ENCODE measurements at regions not wholly inside any gene's neighbourhood (a gene's known extent, or its start where the extent isn't known, plus 50 kb on each side); places are given as distances from the start of the nearest gene placed in this dataset.

DNA sequence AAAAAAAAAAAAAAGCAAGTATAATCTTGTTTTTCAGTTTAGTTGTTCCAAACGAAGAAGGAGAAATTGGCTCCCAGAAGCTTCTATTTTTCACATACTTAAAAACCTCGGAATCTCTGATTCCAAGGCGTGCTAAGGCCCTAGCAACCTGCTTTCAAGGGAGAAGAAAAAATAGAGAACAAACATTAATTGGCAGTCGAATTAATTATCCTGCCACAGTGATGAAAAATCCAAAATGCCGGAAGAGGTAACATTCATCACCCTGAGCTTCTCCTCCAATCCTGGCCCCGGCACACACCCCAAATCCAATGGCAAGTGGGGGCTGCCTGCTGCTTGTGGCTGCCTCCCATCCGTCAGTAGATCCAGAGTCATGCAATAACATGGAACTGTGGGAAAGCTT is 250.2 kb upstream of the CHAC2 start:
- TF ChIP-seq POLR2AphosphoS5 (IDR thresholded peaks at IDR 0.05; ENCODE audit: low read depth): no peak
- TF ChIP-seq, protein P1, sequence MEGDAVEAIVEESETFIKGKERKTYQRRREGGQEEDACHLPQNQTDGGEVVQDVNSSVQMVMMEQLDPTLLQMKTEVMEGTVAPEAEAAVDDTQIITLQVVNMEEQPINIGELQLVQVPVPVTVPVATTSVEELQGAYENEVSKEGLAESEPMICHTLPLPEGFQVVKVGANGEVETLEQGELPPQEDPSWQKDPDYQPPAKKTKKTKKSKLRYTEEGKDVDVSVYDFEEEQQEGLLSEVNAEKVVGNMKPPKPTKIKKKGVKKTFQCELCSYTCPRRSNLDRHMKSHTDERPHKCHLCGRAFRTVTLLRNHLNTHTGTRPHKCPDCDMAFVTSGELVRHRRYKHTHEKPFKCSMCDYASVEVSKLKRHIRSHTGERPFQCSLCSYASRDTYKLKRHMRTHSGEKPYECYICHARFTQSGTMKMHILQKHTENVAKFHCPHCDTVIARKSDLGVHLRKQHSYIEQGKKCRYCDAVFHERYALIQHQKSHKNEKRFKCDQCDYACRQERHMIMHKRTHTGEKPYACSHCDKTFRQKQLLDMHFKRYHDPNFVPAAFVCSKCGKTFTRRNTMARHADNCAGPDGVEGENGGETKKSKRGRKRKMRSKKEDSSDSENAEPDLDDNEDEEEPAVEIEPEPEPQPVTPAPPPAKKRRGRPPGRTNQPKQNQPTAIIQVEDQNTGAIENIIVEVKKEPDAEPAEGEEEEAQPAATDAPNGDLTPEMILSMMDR (conservative IDR thresholded peaks at IDR 0.05; ENCODE audit: low read depth in 2 of 2): no peak

Measured in GM23338 (cell line).